Activated T-helper 2 cell treated with anti-CD3 and anti-CD28 coated beads, Interferon-gamma antibody, Interleukin-2, Interleukin-4, amounts not matched to agents 10 μg/mL and 5 μg/mL and 100 μg/mL, durations not matched to agents 14 hours and 24 hours and 36 hours (primary cell): ENCODE measurements at regions not wholly inside any gene's neighbourhood (a gene's known extent, or its start where the extent isn't known, plus 50 kb on each side); places are given as distances from the start of the nearest gene placed in this dataset.
"Not testable (repeated sequence)": the region's sequence is repeated elsewhere in the genome, so short reads cannot be mapped to it uniquely, and the experiment has no call there.

ENCODE experiments used
- DNase-seq: peaks from one replicate; pipeline ENCODE4 v3.0.0; 2021; ENCODE audit warnings: low spot score
- H3K27ac Mint-ChIP-seq: one replicate; pipeline ENCODE4 v1.8.0; 2021; ENCODE audit warnings: mixed read lengths
- H3K27me3 Mint-ChIP-seq: one replicate; pipeline ENCODE4 v1.8.0; 2021; ENCODE audit warnings: low read depth, mixed read lengths
- H3K36me3 Mint-ChIP-seq: one replicate; pipeline ENCODE4 v1.8.0; 2021; ENCODE audit warnings: low read depth, mixed read lengths
- H3K4me1 Mint-ChIP-seq: one replicate; pipeline ENCODE4 v1.8.0; 2021; ENCODE audit warnings: low read depth, mixed read lengths
- H3K4me3 Mint-ChIP-seq: one replicate; pipeline ENCODE4 v1.8.0; 2021; ENCODE audit warnings: low read depth, mild to moderate bottlenecking, moderate library complexity, mixed read lengths
- H3K9me3 Mint-ChIP-seq: one replicate; pipeline ENCODE4 v1.8.0; 2021; ENCODE audit warnings: mixed read lengths
- intact Hi-C: fragments of 100-400 bp; cut with micrococcal nuclease; formaldehyde crosslinking; loops from one replicate; pipeline ENCODE4 v1.15.1; 2023

- no peaks in the 10 kb centered on the region for H3K27me3 Mint-ChIP-seq
- no peak for DNase-seq
- intact Hi-C loops, result loop anchor here (1.0 to 5.0 kb wide), 4 partner anchors 159 to 719 kb away; partner anchors contain the start of gene ACKR3
- H3K27ac Mint-ChIP-seq, result no peak overlapping the region
- no peak overlapping the region for H3K4me3 Mint-ChIP-seq
- no peaks in the 10 kb centered on the region for H3K36me3 Mint-ChIP-seq
- H3K4me1 Mint-ChIP-seq, result peaks cover 4% of the 10 kb centered on the region
- H3K9me3 Mint-ChIP-seq, result no peaks in the 10 kb centered on the region
These were observed 88.8 kb upstream of the ASB18 start for GRCh38 chr2:236352761-236353593.

DNA sequence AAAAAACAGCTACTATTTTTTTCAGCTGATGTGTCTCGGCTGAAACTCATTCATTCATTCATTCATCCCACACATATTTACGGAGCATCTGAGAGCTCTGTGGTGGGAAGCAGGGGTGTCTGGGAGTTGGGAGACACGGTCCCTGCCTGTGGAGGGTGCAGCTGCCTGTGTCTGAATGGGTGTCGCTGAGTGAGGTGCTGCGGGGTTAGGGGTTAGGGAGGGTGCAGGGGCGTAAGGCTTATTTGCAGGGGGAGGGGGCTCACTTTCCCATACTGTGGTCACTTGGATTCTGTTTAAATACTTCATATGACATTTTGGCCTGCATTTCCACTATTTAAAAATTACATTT, 89.4 kb upstream of the ASB18 start:
- H3K4me1 Mint-ChIP-seq, result peaks cover 4% of the 10 kb centered on the region
- no peak overlapping the region for H3K27ac Mint-ChIP-seq
- no peak for DNase-seq
- H3K9me3 Mint-ChIP-seq, result no peaks in the 10 kb centered on the region
- H3K4me3 Mint-ChIP-seq, result no peak overlapping the region
- intact Hi-C loops, result loop anchor here (1.0 to 5.0 kb wide), 4 partner anchors 159 to 719 kb away; partner anchors contain the start of gene ACKR3
- H3K27me3 Mint-ChIP-seq, result no peaks in the 10 kb centered on the region
- H3K36me3 Mint-ChIP-seq, result no peaks in the 10 kb centered on the region

DNA sequence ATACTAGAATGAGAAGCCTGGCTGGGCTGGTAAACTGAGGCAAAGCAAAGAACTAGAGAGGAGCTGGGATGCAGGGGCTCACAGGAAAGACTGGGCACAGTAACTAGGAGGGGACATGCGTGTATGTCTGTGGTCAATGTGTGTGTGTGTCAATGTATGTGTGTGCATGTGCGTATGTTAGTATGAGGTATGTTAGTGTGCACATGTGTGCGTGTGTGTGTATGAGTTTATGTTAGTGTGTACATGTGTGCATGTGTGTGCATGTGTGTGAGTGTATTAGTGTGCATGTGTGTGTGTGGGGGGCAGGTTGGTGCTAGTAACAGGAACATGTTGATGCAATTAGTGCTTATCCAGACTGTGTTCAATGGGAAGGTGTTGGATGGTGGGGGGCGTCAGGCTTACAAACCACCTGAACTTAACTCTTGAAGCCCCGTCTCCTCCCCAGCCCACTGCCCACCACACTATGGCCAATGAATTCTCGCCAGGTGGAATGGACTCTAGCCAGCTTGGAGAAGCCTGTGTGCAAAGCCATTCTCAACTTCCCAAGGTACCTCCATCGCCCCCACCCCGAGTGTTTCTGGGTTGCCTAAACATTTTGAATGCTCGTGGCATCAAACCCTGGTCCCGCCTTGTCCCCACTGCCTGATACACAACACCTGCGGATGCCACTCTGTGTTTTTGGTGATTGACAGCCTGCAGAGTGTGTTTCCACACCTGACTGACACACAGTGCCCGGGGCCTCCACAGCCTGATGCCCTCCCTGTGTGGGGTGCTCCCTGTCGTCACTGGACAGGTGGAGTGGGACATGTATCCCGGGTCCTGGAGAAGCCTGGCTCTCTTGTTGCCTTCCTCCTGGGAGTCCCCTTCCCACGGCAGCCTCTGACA, 90.1 kb upstream of the ASB18 start:
- no peak for DNase-seq
- Mint-ChIP-seq H3K4me1 (peaks cover 6% of the 10 kb centered on the region), H3K4me3 (no peak overlapping the region), H3K9me3 (no peaks in the 10 kb centered on the region), H3K36me3 (no peaks in the 10 kb centered on the region), H3K27ac (no peak overlapping the region), H3K27me3 (no peaks in the 10 kb centered on the region)
- intact Hi-C loops, result loop anchor here (5.0 kb wide), 1 partner anchor 158 kb away; no protein-coding TSS in a partner anchor

DNA sequence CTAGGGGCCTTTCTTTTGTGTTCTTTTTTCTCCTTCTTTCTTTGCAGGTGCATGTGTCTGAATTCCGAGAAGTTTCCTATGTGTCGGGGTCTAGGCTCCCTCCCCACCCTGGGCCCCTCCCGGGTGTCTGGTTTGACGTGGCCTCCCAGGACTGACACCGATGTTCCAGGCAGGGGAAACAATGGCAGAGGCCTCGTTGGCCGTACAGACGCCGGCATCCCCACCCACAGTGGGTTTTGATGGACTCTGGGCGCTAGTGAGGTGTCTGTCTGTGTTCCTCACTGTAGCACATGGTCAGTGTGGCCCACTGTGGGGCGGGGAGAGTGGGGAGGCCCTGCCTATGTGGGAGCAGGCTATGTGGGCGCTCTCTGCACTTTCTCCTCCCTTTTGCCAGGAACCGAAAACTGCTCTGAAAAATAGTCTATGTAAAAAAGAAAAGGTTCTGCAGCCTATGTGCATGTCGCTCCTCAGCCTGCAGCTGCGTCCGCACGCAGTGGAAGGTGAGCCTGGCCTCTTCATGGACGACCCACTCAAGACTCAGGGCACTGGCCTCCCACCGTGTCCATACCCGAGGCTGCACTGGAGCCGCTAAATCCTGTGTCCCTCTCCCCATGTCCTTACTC, 90.9 kb upstream of the ASB18 start:
- Mint-ChIP-seq H3K9me3 (no peaks in the 10 kb centered on the region), H3K4me3 (no peak overlapping the region), H3K36me3 (no peaks in the 10 kb centered on the region), H3K27ac (no peak overlapping the region), H3K27me3 (peaks cover 3% of the 10 kb centered on the region), H3K4me1 (peaks cover 12% of the 10 kb centered on the region)
- intact Hi-C loops, result loop anchor here (5.0 kb wide), 1 partner anchor 157 kb away; no protein-coding TSS in a partner anchor
- DNase-seq, result no peak

DNA sequence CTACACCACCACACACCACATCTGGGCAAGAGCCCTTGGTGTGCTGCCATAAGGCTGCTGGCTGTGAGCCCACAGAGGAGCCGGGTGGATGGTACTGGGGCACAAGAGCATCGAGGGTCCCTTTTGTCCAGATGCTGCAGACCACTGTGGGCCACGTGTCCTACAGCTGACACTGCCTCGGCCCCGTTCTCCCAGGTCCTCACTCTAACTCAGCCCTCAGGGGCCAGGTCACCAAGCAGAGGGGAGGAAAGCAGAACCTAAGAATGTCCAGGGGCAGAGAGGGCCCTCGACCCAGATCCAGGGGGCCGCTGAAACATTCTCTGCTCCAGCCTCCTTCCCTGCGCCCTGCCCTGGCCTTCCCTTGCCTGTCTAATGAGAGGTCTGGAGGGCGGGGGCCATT, 91.7 kb upstream of the ASB18 start:
- peaks cover 12% of the 10 kb centered on the region for H3K4me1 Mint-ChIP-seq
- H3K9me3 Mint-ChIP-seq, result no peaks in the 10 kb centered on the region
- peaks cover 4% of the 10 kb centered on the region for H3K27me3 Mint-ChIP-seq
- intact Hi-C loops, result no loop called here
- no peak for DNase-seq
- H3K36me3 Mint-ChIP-seq, result no peaks in the 10 kb centered on the region
- no peak overlapping the region for H3K4me3 Mint-ChIP-seq
- H3K27ac Mint-ChIP-seq, result no peak overlapping the region

GRCh38 chr2:236356321-236356720, 92.1 kb upstream of the ASB18 start:
- H3K27ac Mint-ChIP-seq, H3K4me3 Mint-ChIP-seq, DNase-seq, H3K9me3 Mint-ChIP-seq, H3K36me3 Mint-ChIP-seq, intact Hi-C loops, H3K27me3 Mint-ChIP-seq: not testable (repeated sequence)
- H3K4me1 Mint-ChIP-seq, result peaks cover 12% of the 10 kb centered on the region

DNA sequence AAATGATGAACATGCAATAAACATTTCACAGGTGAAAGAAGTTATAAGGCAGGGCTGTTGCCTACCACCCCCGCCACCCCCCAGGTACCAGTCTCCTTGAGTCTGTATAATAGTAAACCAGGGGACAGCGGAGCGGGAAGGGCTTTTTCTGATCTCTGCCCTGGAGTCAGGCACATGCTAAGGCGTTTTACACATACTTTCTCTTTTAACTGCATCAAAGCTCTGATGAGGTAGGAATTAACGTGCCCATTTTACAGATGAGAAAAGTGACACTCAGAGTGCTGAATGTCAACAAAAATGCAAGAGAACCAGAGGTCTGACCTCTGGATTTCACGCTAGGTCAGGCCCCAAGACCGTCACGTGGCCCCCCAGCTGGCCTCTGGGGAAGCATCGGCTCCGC, 94.3 kb upstream of the ASB18 start:
- H3K4me1 Mint-ChIP-seq, H3K36me3 Mint-ChIP-seq, H3K27ac Mint-ChIP-seq, intact Hi-C loops, H3K4me3 Mint-ChIP-seq, H3K9me3 Mint-ChIP-seq, DNase-seq: not testable (repeated sequence)
- peaks cover 24% of the 10 kb centered on the region for H3K27me3 Mint-ChIP-seq

GRCh38 chr2:236359426-236360045, 95.3 kb upstream of the ASB18 start:
- Mint-ChIP-seq H3K4me1 (peaks cover 8% of the 10 kb centered on the region), H3K4me3 (no peak overlapping the region), H3K9me3 (no peaks in the 10 kb centered on the region), H3K36me3 (no peaks in the 10 kb centered on the region), H3K27ac (no peak overlapping the region), H3K27me3 (peaks cover 31% of the 10 kb centered on the region)
- intact Hi-C loops, result no loop called here
- DNase-seq, result no peak

DNA sequence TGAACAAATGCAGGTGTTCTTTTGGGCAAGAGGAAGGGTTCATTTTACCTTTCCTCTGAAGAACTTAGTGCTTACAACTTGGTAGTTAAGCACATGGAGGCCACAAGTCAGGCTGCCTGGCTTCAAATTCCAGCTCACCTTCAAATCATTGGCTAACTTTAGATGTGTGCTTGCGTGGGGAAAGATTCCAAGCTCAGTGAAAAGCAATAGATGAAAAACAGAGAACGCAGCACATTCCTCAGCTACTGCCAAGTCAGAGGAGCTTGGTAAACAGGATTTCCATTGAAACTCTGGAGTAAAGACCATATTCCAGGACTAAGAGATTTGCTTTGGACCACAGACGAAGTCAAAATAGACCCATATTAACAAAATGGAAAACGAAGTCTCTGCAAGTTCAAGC, 96.3 kb upstream of the ASB18 start:
- H3K36me3 Mint-ChIP-seq, result no peaks in the 10 kb centered on the region
- H3K9me3 Mint-ChIP-seq, result no peaks in the 10 kb centered on the region
- peaks cover 11% of the 10 kb centered on the region for H3K4me1 Mint-ChIP-seq
- no peak overlapping the region for H3K27ac Mint-ChIP-seq
- no peak for DNase-seq
- intact Hi-C loops, result no loop called here
- peaks cover 39% of the 10 kb centered on the region for H3K27me3 Mint-ChIP-seq
- H3K4me3 Mint-ChIP-seq, result no peak overlapping the region

DNA sequence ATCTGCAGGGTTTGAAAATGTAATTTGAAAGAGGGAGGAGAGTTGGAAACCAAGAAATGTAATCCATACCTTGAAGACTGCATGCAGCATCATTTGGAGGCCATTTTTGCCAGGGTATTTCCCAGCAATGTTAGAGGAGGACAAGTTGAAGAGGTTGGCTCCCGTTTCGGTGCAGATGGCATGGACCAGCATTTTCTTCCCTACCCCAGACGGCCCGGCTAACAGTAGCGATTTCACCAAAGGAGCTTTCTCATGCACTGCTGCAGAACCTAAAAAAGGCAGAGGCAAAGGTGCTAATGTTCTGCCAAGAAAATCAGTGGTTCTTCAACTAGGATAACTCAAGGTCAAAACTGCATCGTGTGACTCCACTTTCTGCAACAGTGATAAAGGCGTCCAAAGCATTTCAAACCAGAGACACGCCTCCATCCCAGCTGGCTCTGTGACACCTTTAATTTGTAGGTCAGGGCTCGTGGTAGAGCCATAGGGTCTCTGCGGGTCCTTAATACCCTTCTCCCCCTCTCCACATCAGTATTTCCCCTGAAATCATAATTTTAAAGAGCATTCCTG, 99.6 kb upstream of the ASB18 start:
- peaks cover 53% of the 10 kb centered on the region for H3K27me3 Mint-ChIP-seq
- H3K27ac Mint-ChIP-seq, result no peak overlapping the region
- intact Hi-C loops, result no loop called here
- no peaks in the 10 kb centered on the region for H3K36me3 Mint-ChIP-seq
- no peaks in the 10 kb centered on the region for H3K9me3 Mint-ChIP-seq
- no peak overlapping the region for H3K4me3 Mint-ChIP-seq
- DNase-seq, result no peak
- peaks cover 25% of the 10 kb centered on the region for H3K4me1 Mint-ChIP-seq

GRCh38 chr2:236365258-236366048, 101.2 kb upstream of the ASB18 start:
- Mint-ChIP-seq H3K9me3 (no peaks in the 10 kb centered on the region), H3K27me3 (peaks cover 61% of the 10 kb centered on the region), H3K27ac (no peak overlapping the region), H3K4me3 (no peak overlapping the region), H3K36me3 (no peaks in the 10 kb centered on the region), H3K4me1 (peaks cover 18% of the 10 kb centered on the region)
- DNase-seq, result no peak
- intact Hi-C loops, result no loop called here

GRCh38 chr2:236366049-236366387, 101.8 kb upstream of the ASB18 start:
- no peak for DNase-seq
- H3K27me3 Mint-ChIP-seq, result peaks cover 61% of the 10 kb centered on the region
- intact Hi-C loops, result no loop called here
- no peak overlapping the region for H3K4me3 Mint-ChIP-seq
- no peaks in the 10 kb centered on the region for H3K9me3 Mint-ChIP-seq
- peaks cover 18% of the 10 kb centered on the region for H3K4me1 Mint-ChIP-seq
- H3K27ac Mint-ChIP-seq, result no peak overlapping the region
- H3K36me3 Mint-ChIP-seq, result no peaks in the 10 kb centered on the region
